ENCODE measurements at regions not wholly inside any gene's neighbourhood (a gene's known extent, or its start where the extent isn't known, plus 50 kb on each side); places are given as distances from the start of the nearest gene placed in this dataset.

- Histone ChIP-seq H3K79me2 (ENCODE audit: control insufficient read depth in 1 of 2, insufficient read depth in 2 of 2, low read length in 2 of 2) (no peaks in the 10 kb centered on the region), H2BK120ac (replicated peaks; ENCODE audit: low read depth, low read length) (no peak overlapping the region), H3K27ac (ENCODE audit: low read depth, low read length) (no peak overlapping the region), H4K5ac (ENCODE audit: insufficient read length, low read depth, low read length) (peak overlapping the region; percentile 65), H3K23ac (ENCODE audit: insufficient read length) (no peak overlapping the region), H4K20me1 (replicated peaks in 1 of 2; ENCODE audit: control insufficient read depth in 1 of 2, insufficient read depth in 2 of 2, low read length in 2 of 2) (peaks cover 0 to 4% of the 10 kb centered on the region in 2 experiments), H2BK15ac (ENCODE audit: low read length) (peak overlapping the region; percentile 24; the same call in 1 of the 2 replicates), H3K18ac (ENCODE audit: extremely low read depth, low read length) (no peak overlapping the region; the same call in 1 of the 2 replicates), H3K56ac (replicated peaks; ENCODE audit: insufficient read length, low read depth, low read length) (no peak overlapping the region), H3K79me1 (ENCODE audit: low read depth, low read length) (no peaks in the 10 kb centered on the region), H2BK12ac (ENCODE audit: low read depth, low read length) (peak overlapping the region; percentile 55; the same call in 1 of the 2 replicates), H2AK5ac (ENCODE audit: low read depth, low read length) (no peak overlapping the region), H3K27me3 (replicated peaks in 1 of 4; ENCODE audit: control insufficient read depth in 3 of 4, extremely low read depth in 1 of 4, insufficient read depth in 3 of 4, low read length in 3 of 4) (peaks cover 0 to 28% (median 12%) of the 10 kb centered on the region in 4 experiments; a peak in 5 of 7 replicates), H3K4me1 (replicated peaks in 1 of 4; ENCODE audit: control insufficient read depth in 3 of 4, insufficient read depth in 4 of 4, low read length in 3 of 4) (peaks cover 8 to 24% (median 10%) of the 10 kb centered on the region in 4 experiments), H3K4me2 (ENCODE audit: insufficient read depth in 1 of 2, low read depth in 2 of 2, low read length in 2 of 2) (peak overlapping the region; percentile 16 to 35; a peak in 2 of 4 replicates), H3K4ac (replicated peaks; ENCODE audit: insufficient read length, low read depth, low read length) (peak overlapping the region; percentile 49), H3K9me3 (ENCODE audit: insufficient read depth in 2 of 2, low read depth in 1 of 2, low read length in 1 of 2) (peaks cover under 1 to 2% of the 10 kb centered on the region in 2 experiments; a peak in 2 of 4 replicates), H2BK5ac (ENCODE audit: low read depth, low read length) (peak overlapping the region; percentile 6; the same call in 1 of the 2 replicates), H3K4me3 (ENCODE audit: extremely low read depth in 1 of 4, insufficient read depth in 2 of 4, low read depth in 3 of 4, low read length in 4 of 4) (peak overlapping the region in 1 of 4 experiments; percentile 31; a peak in 1 of 8 replicates), H3K14ac (ENCODE audit: insufficient read length) (no peak overlapping the region), H3K9ac (replicated peaks in 1 of 4; ENCODE audit: extremely low read depth in 1 of 4, low read depth in 3 of 4, low read length in 3 of 4) (no peak overlapping the region), H2BK20ac (ENCODE audit: low read length) (peak overlapping the region; percentile 55; the same call in 1 of the 2 replicates), H3K36me3 (ENCODE audit: control insufficient read depth in 2 of 4, insufficient read depth in 4 of 4, low read length in 3 of 4) (no peaks in the 10 kb centered on the region), H4K91ac (replicated peaks; ENCODE audit: insufficient read length, low read length) (peak overlapping the region; percentile 32), H4K8ac (ENCODE audit: extremely low read depth, insufficient read depth, low read length) (peak overlapping the region; percentile 83; the same call in 1 of the 2 replicates), H2AFZ (ENCODE audit: low read length) (no peak overlapping the region), H3K23me2 (ENCODE audit: low read depth, low read length) (no peaks in the 10 kb centered on the region)
- ChIA-PET CTCF (ENCODE audit: partially characterized antibody) (interaction anchor here (0.6 to 14.4 kb wide), 30 partner anchors 8 to 862 kb away, joined by 3 to 173 read pairs (median 4); no protein-coding TSS in a partner anchor), POLR2A (ENCODE audit: partially characterized antibody) (interaction anchor here (0.6 to 1.0 kb wide), 3 partner anchors 9 to 191 kb away, joined by 3 to 4 read pairs (median 3); no protein-coding TSS in a partner anchor)
- WGBS, 2 experiments (ENCODE audit: extremely low coverage in 1 of 2, insufficient coverage in 1 of 2, insufficient read length in 1 of 2, insufficient replicate concordance in 2 of 2, low coverage in 1 of 2, low lambda C conversion rate in 2 of 2, missing lambda C conversion rate in 1 of 2), result 85% methylated on average over 11 of the region's 11 CpGs; no CpG with 5 or more reads in 1 of the 2 experiments
- DNase-seq (ENCODE audit: low read depth in 1 of 2, low spot score in 2 of 2) (no peak), FAIRE-seq (no peak)
- TF ChIP-seq RBBP5 (IDR thresholded peaks at IDR 0.05; ENCODE audit: borderline replicate concordance, low read depth, low read length), result peak; percentile 47; the same call in 1 of the 2 replicates
- no peak for TF ChIP-seq EGR1 (IDR thresholded peaks at IDR 0.05; ENCODE audit: borderline replicate concordance, low read depth, low read length)
- no peak for TF ChIP-seq BCL11A (IDR thresholded peaks at IDR 0.05; ENCODE audit: low read depth in 2 of 2, low read length in 2 of 2)
Measured at GRCh38 chr11:69892986-69893555, 73.9 kb upstream of the FGF3 start.
